H1 (cell line): ENCODE measurements at regions not wholly inside any gene's neighbourhood (a gene's known extent, or its start where the extent isn't known, plus 50 kb on each side); places are given as distances from the start of the nearest gene placed in this dataset.

ENCODE experiments used
- CTCF ChIA-PET: fragments of 300-600 bp; sonication (Branson Sonifier 250); formaldehyde crosslinking; loops from one replicate; lab custom pipeline; 2021; ENCODE audit not compliant: partially characterized antibody; lab: Charles Lee
- POLR2A ChIA-PET: fragments of 300-600 bp; sonication (Branson Sonifier 250); formaldehyde crosslinking; loops from one replicate; lab custom pipeline; 2021; ENCODE audit warnings: inconsistent platforms; ENCODE audit not compliant: partially characterized antibody; lab: Charles Lee
- DNase-seq, 2 experiments: peaks; one replicate each; pipeline versions ENCODE4 v3.0.0 to v3.0.0-alpha.2; 2010 to 2022; ENCODE audit warnings: low spot score in 2 of 2, low read depth in 1 of 2, mixed read lengths in 1 of 2
- FAIRE-seq: peaks from 2 replicates; lab custom pipeline; 2011; peaks lifted over from hg19 to GRCh38; lab: Jason Lieb, UNC
- H2AFZ ChIP-seq: 2 replicates; pipeline ENCODE4 v1.8.1; 2012; ENCODE audit warnings: low read length, inconsistent platforms
- H2AK5ac ChIP-seq: 2 replicates; pipeline ENCODE4 v1.6.1; 2013; ENCODE audit warnings: low read depth, low read length
- H2BK120ac ChIP-seq: replicated peaks from 2 replicates; pipeline ENCODE3; 2013; ENCODE audit warnings: low read depth, low read length, inconsistent platforms
- H2BK12ac ChIP-seq: 2 replicates; pipeline ENCODE4 v1.6.1; 2013; ENCODE audit warnings: low read depth, low read length
- H2BK15ac ChIP-seq: 2 replicates; pipeline ENCODE4 v1.6.1; 2013; ENCODE audit warnings: low read length
- H2BK20ac ChIP-seq: 2 replicates; pipeline ENCODE4 v1.6.1; 2013; ENCODE audit warnings: low read length
- H2BK5ac ChIP-seq: 2 replicates; pipeline ENCODE4 v1.6.1; 2013; ENCODE audit warnings: low read depth, low read length
- H3K14ac ChIP-seq: 2 replicates; pipeline ENCODE4 v1.6.1; 2013; ENCODE audit warnings: inconsistent platforms; ENCODE audit not compliant: insufficient read length
- H3K18ac ChIP-seq: 2 replicates; pipeline ENCODE4 v1.6.1; 2013; ENCODE audit warnings: low read length; ENCODE audit errors: extremely low read depth
- H3K23ac ChIP-seq: 2 replicates; pipeline ENCODE4 v1.6.1; 2013; ENCODE audit warnings: inconsistent platforms; ENCODE audit not compliant: insufficient read length
- H3K23me2 ChIP-seq: 2 replicates; pipeline ENCODE4 v1.6.1; 2013; ENCODE audit warnings: low read depth, low read length
- H3K27ac ChIP-seq: 2 replicates; pipeline ENCODE4 v1.6.1; 2011; ENCODE audit warnings: low read depth, low read length, inconsistent platforms
- H3K27me3 ChIP-seq, 4 experiments: replicated peaks in 1 of 4; 1 replicate in 1 of 4; 2 replicates in 3 of 4; pipeline versions ENCODE4 v1.6.1 to v1.8.1; 2011 to 2013; ENCODE audit warnings: low read length in 3 of 4, mild to moderate bottlenecking in 3 of 4, inconsistent platforms in 2 of 4, mixed read lengths in 2 of 4, moderate library complexity in 1 of 4; ENCODE audit not compliant: control insufficient read depth in 3 of 4, insufficient read depth in 3 of 4; ENCODE audit errors: extremely low read depth in 1 of 4
- H3K36me3 ChIP-seq, 4 experiments: 2 replicates each; pipeline versions ENCODE4 v1.6.1 to v1.8.1; 2011 to 2013; ENCODE audit warnings: mild to moderate bottlenecking in 4 of 4, low read length in 3 of 4, moderate library complexity in 2 of 4, control low read depth in 1 of 4, inconsistent platforms in 1 of 4; ENCODE audit not compliant: insufficient read depth in 4 of 4, control insufficient read depth in 2 of 4
- H3K4ac ChIP-seq: replicated peaks from 2 replicates; pipeline ENCODE3; 2013; ENCODE audit warnings: low read length, low read depth, mixed read lengths, inconsistent platforms; ENCODE audit not compliant: insufficient read length
- H3K4me1 ChIP-seq, 4 experiments: replicated peaks in 1 of 4; 1 replicate in 1 of 4; 2 replicates in 3 of 4; pipeline versions ENCODE4 v1.6.1 to v1.8.1; 2011 to 2013; ENCODE audit warnings: low read length in 3 of 4, inconsistent platforms in 2 of 4, mixed read lengths in 1 of 4; ENCODE audit not compliant: insufficient read depth in 4 of 4, control insufficient read depth in 3 of 4
- H3K4me2 ChIP-seq, 2 experiments: 2 replicates each; pipeline versions ENCODE4 v1.6.1 to v1.8.1; 2011 to 2013; ENCODE audit warnings: low read depth in 2 of 2, low read length in 2 of 2, control low read depth in 1 of 2, inconsistent platforms in 1 of 2, mild to moderate bottlenecking in 1 of 2; ENCODE audit not compliant: insufficient read depth in 1 of 2
- H3K4me3 ChIP-seq, 4 experiments: fragments of 200-600, 300-600 bp in 1 of 4; sonication (generic), shearing (Covaris generic), sonication (Bioruptor Twin) in 1 of 4; 2 replicates each; pipeline versions ENCODE4 v1.5.1 to v1.8.1; 2011 to 2016; ENCODE audit warnings: low read length in 4 of 4, low read depth in 3 of 4, control low read depth in 2 of 4, inconsistent platforms in 2 of 4, mild to moderate bottlenecking in 2 of 4, mixed read lengths in 1 of 4, moderate library complexity in 1 of 4; ENCODE audit not compliant: insufficient read depth in 2 of 4; ENCODE audit errors: extremely low read depth in 1 of 4
- H3K56ac ChIP-seq: replicated peaks from 2 replicates; pipeline ENCODE3; 2013; ENCODE audit warnings: low read depth, mild to moderate bottlenecking, mixed read lengths, low read length, inconsistent platforms; ENCODE audit not compliant: insufficient read length
- H3K79me1 ChIP-seq: 2 replicates; pipeline ENCODE4 v1.6.1; 2013; ENCODE audit warnings: low read depth, low read length, control low read depth
- H3K79me2 ChIP-seq, 2 experiments: 2 replicates each; pipeline versions ENCODE4 v1.6.1 to v1.8.1; 2012 to 2013; ENCODE audit warnings: low read length in 2 of 2, mild to moderate bottlenecking in 2 of 2, inconsistent platforms in 1 of 2; ENCODE audit not compliant: insufficient read depth in 2 of 2, control insufficient read depth in 1 of 2
- H3K9ac ChIP-seq, 4 experiments: replicated peaks in 1 of 4; 1 replicate in 1 of 4; 2 replicates in 3 of 4; pipeline versions ENCODE4 v1.6.1 to v1.8.1; 2011 to 2013; ENCODE audit warnings: low read depth in 3 of 4, low read length in 3 of 4, control low read depth in 2 of 4, mild to moderate bottlenecking in 2 of 4, moderate library complexity in 2 of 4, inconsistent platforms in 1 of 4; ENCODE audit errors: extremely low read depth in 1 of 4
- H3K9me3 ChIP-seq, 2 experiments: 2 replicates each; pipeline versions ENCODE4 v1.6.1 to v1.8.1; 2012 to 2013; ENCODE audit warnings: mild to moderate bottlenecking in 2 of 2, moderate library complexity in 2 of 2, control low read depth in 1 of 2, inconsistent platforms in 1 of 2, low read depth in 1 of 2, low read length in 1 of 2, mixed read lengths in 1 of 2; ENCODE audit not compliant: insufficient read depth in 2 of 2
- H4K20me1 ChIP-seq, 2 experiments: replicated peaks in 1 of 2; 2 replicates each; pipeline versions ENCODE3 to v1.8.1; 2011 to 2013; ENCODE audit warnings: inconsistent platforms in 2 of 2, low read length in 2 of 2, mild to moderate bottlenecking in 1 of 2; ENCODE audit not compliant: insufficient read depth in 2 of 2, control insufficient read depth in 1 of 2
- H4K5ac ChIP-seq: 2 replicates; pipeline ENCODE4 v1.6.1; 2013; ENCODE audit warnings: low read length, low read depth, mixed read lengths, inconsistent platforms; ENCODE audit not compliant: insufficient read length
- H4K8ac ChIP-seq: 2 replicates; pipeline ENCODE4 v1.8.0; 2013; ENCODE audit warnings: mild to moderate bottlenecking, moderate library complexity, low read length, inconsistent platforms; ENCODE audit not compliant: insufficient read depth; ENCODE audit errors: extremely low read depth
- H4K91ac ChIP-seq: replicated peaks from 2 replicates; pipeline ENCODE3; 2013; ENCODE audit warnings: low read length, mixed read lengths, inconsistent platforms; ENCODE audit not compliant: insufficient read length
- SP2 ChIP-seq: IDR thresholded peaks from 2 replicates; pipeline ENCODE4 v1.6.1; 2012; ENCODE audit warnings: mild to moderate bottlenecking, low read length, inconsistent platforms
- TAF1 ChIP-seq: IDR thresholded peaks from 2 replicates; pipeline ENCODE4 v1.6.1; 2011; ENCODE audit warnings: mild to moderate bottlenecking, low read depth, low read length
- WGBS, 2 experiments: shearing (Covaris generic) in 1 of 2; methylation state at CpG; one replicate each; pipeline versions ENCODE4 v1.1.6 to v1.1.7; 2013 to 2015; ENCODE audit warnings: low lambda C conversion rate in 2 of 2, mixed read lengths in 2 of 2, inconsistent platforms in 1 of 2, low coverage in 1 of 2, missing lambda C conversion rate in 1 of 2; ENCODE audit not compliant: insufficient replicate concordance in 2 of 2, insufficient coverage in 1 of 2, insufficient read length in 1 of 2; ENCODE audit errors: extremely low coverage in 1 of 2, missing lambda C conversion rate in 1 of 2; 5-methylcytosine and 5-hydroxymethylcytosine counted together

DNA sequence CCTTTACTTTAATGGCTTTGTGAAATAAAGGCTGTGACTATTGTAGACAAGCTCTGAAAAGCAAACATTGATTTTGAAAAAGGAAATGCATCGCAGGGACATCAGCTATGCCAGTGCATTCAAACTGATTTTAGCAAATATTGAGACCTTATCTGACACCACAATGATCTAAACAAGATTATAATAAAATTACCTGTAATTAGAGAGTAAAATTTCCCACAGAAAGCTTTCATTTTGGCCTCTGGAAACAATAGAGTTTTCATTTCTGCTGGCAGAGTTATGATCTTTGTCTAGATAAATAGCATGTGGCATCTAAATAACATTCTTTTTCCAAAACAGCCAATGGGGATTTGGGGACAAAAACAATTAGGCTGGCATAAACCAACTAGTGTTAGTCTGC is 650.4 kb upstream of the PRMT6 start:
- FAIRE-seq (no peak), DNase-seq (no peak)
- Histone ChIP-seq H3K4me1 (no peaks in the 10 kb centered on the region), H2BK15ac (no peak overlapping the region), H2BK12ac (no peak overlapping the region), H4K8ac (no peak overlapping the region), H4K91ac (no peak overlapping the region), H3K9ac (no peak overlapping the region), H3K79me1 (no peaks in the 10 kb centered on the region), H3K56ac (no peak overlapping the region), H2AK5ac (no peak overlapping the region), H2BK20ac (no peak overlapping the region), H2BK120ac (no peak overlapping the region), H4K20me1 (no peaks in the 10 kb centered on the region), H3K27me3 (no peaks in the 10 kb centered on the region), H3K4ac (no peak overlapping the region), H3K23me2 (no peaks in the 10 kb centered on the region), H3K9me3 (no peaks in the 10 kb centered on the region), H3K18ac (no peak overlapping the region), H2BK5ac (no peak overlapping the region), H3K14ac (no peak overlapping the region), H4K5ac (no peak overlapping the region), H3K79me2 (no peaks in the 10 kb centered on the region), H3K36me3 (no peaks in the 10 kb centered on the region), H3K4me3 (no peak overlapping the region), H2AFZ (no peak overlapping the region), H3K27ac (no peak overlapping the region), H3K4me2 (no peak overlapping the region), H3K23ac (no peak overlapping the region)
- WGBS, 2 experiments: 93% methylated on average over 1 of the region's 1 CpG; no CpG with 5 or more reads in 1 of the 2 experiments
- ChIA-PET POLR2A (no interaction called here), CTCF (no interaction called here)
- TF ChIP-seq TAF1 (no peak), SP2 (no peak)
